ENCODE measurements at regions not wholly inside any gene's neighbourhood (a gene's known extent, or its start where the extent isn't known, plus 50 kb on each side); places are given as distances from the start of the nearest gene placed in this dataset. TPM values are rescaled to one million over a fixed set of nuclear protein-coding genes. Genes with fewer than 3 reads are reported as not detected.

GRCh38 chrX:134181275-134181660, 55.7 kb upstream of the CCDC160 start:
- TF ChIP-seq CTCF (IDR thresholded peaks at IDR 0.05; ENCODE audit: insufficient read depth, low read depth, low read length): no peak
- no peak for DNase-seq (ENCODE audit: low read depth)
- H3K4me3 ChIP-seq (ENCODE audit: low read depth, low read length): no peak overlapping the region

- no peak overlapping the region for H3K4me3 ChIP-seq (ENCODE audit: low read depth, low read length)
- TF ChIP-seq CTCF (IDR thresholded peaks at IDR 0.05; ENCODE audit: insufficient read depth, low read depth, low read length): no peak
- DNase-seq (ENCODE audit: low read depth): no peak
Observed at GRCh38 chrX:134183665-134184064, 53.3 kb upstream of the CCDC160 start.

- DNase-seq (ENCODE audit: low read depth): no peak
- no peak for TF ChIP-seq CTCF (IDR thresholded peaks at IDR 0.05; ENCODE audit: insufficient read depth, low read depth, low read length)
- H3K4me3 ChIP-seq (ENCODE audit: low read depth, low read length): no peak overlapping the region
Observed at GRCh38 chrX:134184936-134185335, 52.0 kb upstream of the CCDC160 start.

- no peak for DNase-seq (ENCODE audit: low read depth)
- TF ChIP-seq CTCF (IDR thresholded peaks at IDR 0.05; ENCODE audit: insufficient read depth, low read depth, low read length): no peak
- H3K4me3 ChIP-seq (ENCODE audit: low read depth, low read length): no peak overlapping the region
Observed at GRCh38 chrX:134186362-134187121, 50.4 kb upstream of the CCDC160 start.

Small RNA genes lying in the stretch of these regions (small RNA-seq; reads per million reads assigned to genes)
- gene RF00019 (not detected), gene TIMM8BP2 (not detected)

Measured in fibroblast of villous mesenchyme (primary cell).